Prostate gland (tissue), 2 donors: ENCODE measurements at regions not wholly inside any gene's neighbourhood (a gene's known extent, or its start where the extent isn't known, plus 50 kb on each side); places are given as distances from the start of the nearest gene placed in this dataset.

Experiments used
- POLR2A ChIP-seq: fragments of 450-650 bp; IDR thresholded peaks from one replicate; pipeline ENCODE4 v1.6.1; 2016; ENCODE audit warnings: antibody characterized with exemption, mild to moderate bottlenecking
- POLR2AphosphoS5 ChIP-seq: sonication (generic); formaldehyde crosslinking; IDR thresholded peaks from one replicate; pipeline ENCODE4 v1.6.1; 2017; ENCODE audit warnings: antibody characterized with exemption
- TF ChIP-seq, protein P1 (sequence below), 4 experiments: fragments of 200-600 bp in 2 of 4; fragments of 450-650 bp in 2 of 4; sonication (generic) in 2 of 4; IDR thresholded peaks; 1 replicate in 3 of 4; 2 replicates in 1 of 4; pipeline ENCODE4 v1.5.1; 2016 to 2019; ENCODE audit warnings: antibody characterized with exemption in 4 of 4, mild to moderate bottlenecking in 2 of 4, moderate library complexity in 2 of 4

- TF ChIP-seq, protein P1, sequence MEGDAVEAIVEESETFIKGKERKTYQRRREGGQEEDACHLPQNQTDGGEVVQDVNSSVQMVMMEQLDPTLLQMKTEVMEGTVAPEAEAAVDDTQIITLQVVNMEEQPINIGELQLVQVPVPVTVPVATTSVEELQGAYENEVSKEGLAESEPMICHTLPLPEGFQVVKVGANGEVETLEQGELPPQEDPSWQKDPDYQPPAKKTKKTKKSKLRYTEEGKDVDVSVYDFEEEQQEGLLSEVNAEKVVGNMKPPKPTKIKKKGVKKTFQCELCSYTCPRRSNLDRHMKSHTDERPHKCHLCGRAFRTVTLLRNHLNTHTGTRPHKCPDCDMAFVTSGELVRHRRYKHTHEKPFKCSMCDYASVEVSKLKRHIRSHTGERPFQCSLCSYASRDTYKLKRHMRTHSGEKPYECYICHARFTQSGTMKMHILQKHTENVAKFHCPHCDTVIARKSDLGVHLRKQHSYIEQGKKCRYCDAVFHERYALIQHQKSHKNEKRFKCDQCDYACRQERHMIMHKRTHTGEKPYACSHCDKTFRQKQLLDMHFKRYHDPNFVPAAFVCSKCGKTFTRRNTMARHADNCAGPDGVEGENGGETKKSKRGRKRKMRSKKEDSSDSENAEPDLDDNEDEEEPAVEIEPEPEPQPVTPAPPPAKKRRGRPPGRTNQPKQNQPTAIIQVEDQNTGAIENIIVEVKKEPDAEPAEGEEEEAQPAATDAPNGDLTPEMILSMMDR (IDR thresholded peaks at IDR 0.05), result no peak
- no peak for TF ChIP-seq POLR2A
- TF ChIP-seq POLR2AphosphoS5, result no peak
Observed at GRCh38 chr2:65647249-65647842, 214.9 kb upstream of the SPRED2 start.
